ENCODE measurements at regions not wholly inside any gene's neighbourhood (a gene's known extent, or its start where the extent isn't known, plus 50 kb on each side); places are given as distances from the start of the nearest gene placed in this dataset.

DNA sequence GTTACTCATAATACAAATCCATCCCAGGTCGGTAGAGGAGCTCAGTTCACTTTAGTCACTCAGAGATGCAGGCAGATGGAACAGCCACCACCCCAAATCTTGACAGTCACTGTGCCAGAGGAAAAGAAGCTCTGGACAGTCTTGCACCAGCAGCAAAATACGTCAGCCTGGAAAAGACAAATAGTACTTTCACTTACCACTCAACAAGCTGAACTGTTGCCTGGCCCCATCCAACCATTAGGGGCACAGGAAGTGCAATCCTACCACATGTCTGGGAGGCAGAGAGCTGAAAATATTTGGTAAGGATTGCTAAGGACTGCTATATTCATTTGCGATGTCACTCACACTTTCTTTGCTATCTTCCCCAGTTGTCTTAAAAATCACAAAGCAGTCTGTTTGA lies 239.1 kb upstream of the TOX3 start:
- TF ChIP-seq, protein P1, sequence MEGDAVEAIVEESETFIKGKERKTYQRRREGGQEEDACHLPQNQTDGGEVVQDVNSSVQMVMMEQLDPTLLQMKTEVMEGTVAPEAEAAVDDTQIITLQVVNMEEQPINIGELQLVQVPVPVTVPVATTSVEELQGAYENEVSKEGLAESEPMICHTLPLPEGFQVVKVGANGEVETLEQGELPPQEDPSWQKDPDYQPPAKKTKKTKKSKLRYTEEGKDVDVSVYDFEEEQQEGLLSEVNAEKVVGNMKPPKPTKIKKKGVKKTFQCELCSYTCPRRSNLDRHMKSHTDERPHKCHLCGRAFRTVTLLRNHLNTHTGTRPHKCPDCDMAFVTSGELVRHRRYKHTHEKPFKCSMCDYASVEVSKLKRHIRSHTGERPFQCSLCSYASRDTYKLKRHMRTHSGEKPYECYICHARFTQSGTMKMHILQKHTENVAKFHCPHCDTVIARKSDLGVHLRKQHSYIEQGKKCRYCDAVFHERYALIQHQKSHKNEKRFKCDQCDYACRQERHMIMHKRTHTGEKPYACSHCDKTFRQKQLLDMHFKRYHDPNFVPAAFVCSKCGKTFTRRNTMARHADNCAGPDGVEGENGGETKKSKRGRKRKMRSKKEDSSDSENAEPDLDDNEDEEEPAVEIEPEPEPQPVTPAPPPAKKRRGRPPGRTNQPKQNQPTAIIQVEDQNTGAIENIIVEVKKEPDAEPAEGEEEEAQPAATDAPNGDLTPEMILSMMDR (IDR thresholded peaks at IDR 0.05 in 4 of 5, conservative IDR thresholded peaks at IDR 0.05 in 1 of 5): no peak
- no peak for TF ChIP-seq POLR2A (IDR thresholded peaks at IDR 0.05)
